ENCODE measurements at regions not wholly inside any gene's neighbourhood (a gene's known extent, or its start where the extent isn't known, plus 50 kb on each side); places are given as distances from the start of the nearest gene placed in this dataset.

GRCh38 chr1:168843950-168844349 lies 114.9 kb upstream of the DPT start:
- no peak overlapping the region for H3K27ac ChIP-seq (ENCODE audit: low read depth, low read length, poor library complexity, severe bottlenecking)
- CTCF ChIA-PET (ENCODE audit: unreplicated experiment): no interaction called here
- H3K36me3 ChIP-seq (ENCODE audit: insufficient read depth, low read length): no peaks in the 10 kb centered on the region
- no peaks in the 10 kb centered on the region for H3K79me2 ChIP-seq (ENCODE audit: insufficient read depth, low read depth, low read length)
- H3K4me1 ChIP-seq (ENCODE audit: insufficient read depth, low read length, poor library complexity, severe bottlenecking): no peaks in the 10 kb centered on the region
- no peak for DNase-seq (ENCODE audit: low spot score)
- H3K9me3 ChIP-seq (ENCODE audit: low read length): no peaks in the 10 kb centered on the region
- POLR2A ChIA-PET: no interaction called here
- TF ChIP-seq EZH2phosphoT487 (IDR thresholded peaks at IDR 0.05; ENCODE audit: borderline replicate concordance, low read depth, low read length): no peak
- TF ChIP-seq, protein P1, sequence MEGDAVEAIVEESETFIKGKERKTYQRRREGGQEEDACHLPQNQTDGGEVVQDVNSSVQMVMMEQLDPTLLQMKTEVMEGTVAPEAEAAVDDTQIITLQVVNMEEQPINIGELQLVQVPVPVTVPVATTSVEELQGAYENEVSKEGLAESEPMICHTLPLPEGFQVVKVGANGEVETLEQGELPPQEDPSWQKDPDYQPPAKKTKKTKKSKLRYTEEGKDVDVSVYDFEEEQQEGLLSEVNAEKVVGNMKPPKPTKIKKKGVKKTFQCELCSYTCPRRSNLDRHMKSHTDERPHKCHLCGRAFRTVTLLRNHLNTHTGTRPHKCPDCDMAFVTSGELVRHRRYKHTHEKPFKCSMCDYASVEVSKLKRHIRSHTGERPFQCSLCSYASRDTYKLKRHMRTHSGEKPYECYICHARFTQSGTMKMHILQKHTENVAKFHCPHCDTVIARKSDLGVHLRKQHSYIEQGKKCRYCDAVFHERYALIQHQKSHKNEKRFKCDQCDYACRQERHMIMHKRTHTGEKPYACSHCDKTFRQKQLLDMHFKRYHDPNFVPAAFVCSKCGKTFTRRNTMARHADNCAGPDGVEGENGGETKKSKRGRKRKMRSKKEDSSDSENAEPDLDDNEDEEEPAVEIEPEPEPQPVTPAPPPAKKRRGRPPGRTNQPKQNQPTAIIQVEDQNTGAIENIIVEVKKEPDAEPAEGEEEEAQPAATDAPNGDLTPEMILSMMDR (conservative IDR thresholded peaks at IDR 0.05; ENCODE audit: low read length): no peak
- H3K4me2 ChIP-seq (ENCODE audit: low read length): no peak overlapping the region
- no peak overlapping the region for H3K4me3 ChIP-seq (ENCODE audit: low read depth, low read length, poor library complexity, severe bottlenecking)
- BruUV-seq (replicated peaks): no TSS peak
- no peak overlapping the region for H2AFZ ChIP-seq (ENCODE audit: low read length)
- H4K20me1 ChIP-seq (ENCODE audit: insufficient read depth, low read length): no peaks in the 10 kb centered on the region
- no peaks in the 10 kb centered on the region for H3K9me2 ChIP-seq (ENCODE audit: insufficient read depth, low read length)
- intact Hi-C loops (cut with micrococcal nuclease; ENCODE audit: unreplicated experiment): no loop called here

GRCh38 chr1:168845140-168845539 lies 116.1 kb upstream of the DPT start:
- H4K20me1 ChIP-seq (ENCODE audit: insufficient read depth, low read length): no peaks in the 10 kb centered on the region
- H3K27ac ChIP-seq (ENCODE audit: low read depth, low read length, poor library complexity, severe bottlenecking): no peak overlapping the region
- BruUV-seq (replicated peaks): no TSS peak
- no peak overlapping the region for H3K4me2 ChIP-seq (ENCODE audit: low read length)
- H3K36me3 ChIP-seq (ENCODE audit: insufficient read depth, low read length): no peaks in the 10 kb centered on the region
- POLR2A ChIA-PET: no interaction called here
- no peak overlapping the region for H3K4me3 ChIP-seq (ENCODE audit: low read depth, low read length, poor library complexity, severe bottlenecking)
- H3K4me1 ChIP-seq (ENCODE audit: insufficient read depth, low read length, poor library complexity, severe bottlenecking): no peaks in the 10 kb centered on the region
- TF ChIP-seq, protein P1 (conservative IDR thresholded peaks at IDR 0.05; ENCODE audit: low read length): no peak
- no peak for TF ChIP-seq EZH2phosphoT487 (IDR thresholded peaks at IDR 0.05; ENCODE audit: borderline replicate concordance, low read depth, low read length)
- no peak overlapping the region for H2AFZ ChIP-seq (ENCODE audit: low read length)
- CTCF ChIA-PET (ENCODE audit: unreplicated experiment): no interaction called here
- no peaks in the 10 kb centered on the region for H3K9me3 ChIP-seq (ENCODE audit: low read length)
- no peak for DNase-seq (ENCODE audit: low spot score)
- no peaks in the 10 kb centered on the region for H3K9me2 ChIP-seq (ENCODE audit: insufficient read depth, low read length)
- H3K79me2 ChIP-seq (ENCODE audit: insufficient read depth, low read depth, low read length): no peaks in the 10 kb centered on the region
- intact Hi-C loops (cut with micrococcal nuclease; ENCODE audit: unreplicated experiment): no loop called here

- TF ChIP-seq, protein P1 (conservative IDR thresholded peaks at IDR 0.05; ENCODE audit: low read length): no peak
- no peak for TF ChIP-seq EZH2phosphoT487 (IDR thresholded peaks at IDR 0.05; ENCODE audit: borderline replicate concordance, low read depth, low read length)
- intact Hi-C loops (cut with micrococcal nuclease; ENCODE audit: unreplicated experiment): no loop called here
- Histone ChIP-seq H3K79me2 (ENCODE audit: insufficient read depth, low read depth, low read length) (no peaks in the 10 kb centered on the region), H3K27ac (ENCODE audit: low read depth, low read length, poor library complexity, severe bottlenecking) (no peak overlapping the region), H3K4me1 (ENCODE audit: insufficient read depth, low read length, poor library complexity, severe bottlenecking) (no peaks in the 10 kb centered on the region), H2AFZ (ENCODE audit: low read length) (no peak overlapping the region), H3K4me2 (ENCODE audit: low read length) (no peak overlapping the region), H4K20me1 (ENCODE audit: insufficient read depth, low read length) (no peaks in the 10 kb centered on the region), H3K9me2 (ENCODE audit: insufficient read depth, low read length) (no peaks in the 10 kb centered on the region), H3K4me3 (ENCODE audit: low read depth, low read length, poor library complexity, severe bottlenecking) (no peak overlapping the region), H3K9me3 (ENCODE audit: low read length) (no peaks in the 10 kb centered on the region), H3K36me3 (ENCODE audit: insufficient read depth, low read length) (no peaks in the 10 kb centered on the region)
- BruUV-seq (replicated peaks): no TSS peak
- POLR2A ChIA-PET: no interaction called here
- CTCF ChIA-PET (ENCODE audit: unreplicated experiment): no interaction called here
- no peak for DNase-seq (ENCODE audit: low spot score)
Measured at GRCh38 chr1:168848051-168848450, 119.0 kb upstream of the DPT start.
